HG02840 (cell line): ENCODE measurements at regions not wholly inside any gene's neighbourhood (a gene's known extent, or its start where the extent isn't known, plus 50 kb on each side); places are given as distances from the start of the nearest gene placed in this dataset.

Experiments used
- ATAC-seq: cut with Tn5 transposase; IDR thresholded peaks from one replicate; pipeline ENCODE4 v1.9.1; 2021; ENCODE audit warnings: mild to moderate bottlenecking, moderate library complexity, moderate number of reproducible peaks; ENCODE audit not compliant: unreplicated experiment, low FRiP score

- no peak for ATAC-seq
Observed at GRCh38 chr2:57107353-57107752, 923.6 kb downstream of the CCDC85A start.

GRCh38 chr2:57111531-57111930 is 927.7 kb downstream of the CCDC85A start:
- ATAC-seq, result no peak

DNA sequence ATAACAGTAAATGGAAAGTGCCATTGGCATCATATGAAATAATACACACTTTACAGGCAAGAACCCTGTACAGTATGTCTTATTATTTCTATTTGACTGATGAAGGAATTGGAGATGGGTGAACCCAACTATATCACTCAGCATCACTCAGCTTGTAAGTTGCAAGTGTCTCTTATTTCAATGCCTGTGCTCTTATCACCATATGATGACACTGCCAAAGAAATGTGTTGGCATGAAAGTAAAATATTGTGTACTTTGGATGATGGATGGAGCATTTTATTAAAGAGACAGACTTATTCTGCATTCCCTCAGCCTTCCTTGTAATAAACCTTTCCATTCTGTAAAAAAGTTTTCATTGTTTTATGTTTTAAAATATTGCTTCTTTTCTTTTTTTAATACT is 927.5 kb upstream of the VRK2 start:
- no peak for ATAC-seq

DNA sequence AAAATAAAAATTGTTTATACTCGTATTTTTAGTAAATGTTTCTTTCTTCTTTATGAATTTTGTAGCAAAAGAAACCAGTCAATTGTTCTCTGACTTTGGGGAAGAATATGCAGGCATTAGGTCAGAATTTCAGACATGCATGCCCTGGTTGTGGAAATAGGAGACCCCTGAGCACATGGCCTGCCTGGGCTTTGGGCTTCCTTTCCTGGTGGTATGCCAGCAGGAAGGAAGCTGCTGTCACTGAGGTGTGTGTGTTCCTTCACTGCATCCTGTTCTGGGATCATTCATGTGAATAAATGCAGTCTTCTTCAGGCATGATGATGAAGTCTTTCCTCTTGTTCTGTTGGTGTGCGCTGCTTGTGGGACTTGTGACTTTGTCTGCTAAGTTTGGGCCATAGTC is 920.2 kb upstream of the VRK2 start:
- no peak for ATAC-seq

DNA sequence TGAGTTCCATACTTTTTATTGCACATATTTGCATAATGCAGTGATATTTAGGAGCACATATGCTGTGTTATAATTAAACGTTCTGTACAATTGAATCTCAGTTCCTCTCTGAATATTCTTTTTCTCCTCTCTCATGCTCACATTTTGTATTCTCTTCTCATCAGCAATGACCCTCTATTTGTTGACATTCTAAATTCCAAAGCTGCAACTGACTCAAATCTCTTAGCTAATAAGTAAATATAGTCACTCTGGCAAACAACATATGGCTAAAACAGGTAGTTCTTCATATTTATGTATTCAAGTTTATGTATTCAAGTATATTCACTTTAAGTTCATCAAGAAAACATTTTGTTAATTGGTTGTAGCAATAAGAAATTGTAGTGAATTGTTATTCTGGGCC is 907.4 kb upstream of the VRK2 start:
- no peak for ATAC-seq

DNA sequence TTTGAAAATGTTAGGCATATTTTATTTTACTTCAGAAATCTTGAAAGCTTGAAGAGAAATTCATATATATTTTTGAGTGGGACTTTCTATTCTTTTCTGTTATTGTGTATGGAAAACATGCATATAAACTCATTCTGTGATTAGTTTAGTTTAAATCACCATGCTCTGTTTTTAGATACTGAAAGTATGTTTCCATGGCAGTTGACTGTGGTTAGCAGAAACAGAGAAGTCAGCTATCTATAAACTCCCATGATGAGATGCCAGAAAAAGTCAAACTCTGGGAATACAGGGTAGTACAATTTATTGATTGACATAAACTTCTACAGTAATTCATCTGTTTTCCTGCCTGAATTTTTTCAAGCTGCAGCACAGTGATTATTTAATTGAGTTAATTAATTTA is 905.3 kb upstream of the VRK2 start:
- ATAC-seq, result no peak

- ATAC-seq, result no peak
Observed at GRCh38 chr2:57146951-57147350, 899.7 kb upstream of the VRK2 start.

- no peak for ATAC-seq
Observed at GRCh38 chr2:57156231-57156924, 890.2 kb upstream of the VRK2 start.

DNA sequence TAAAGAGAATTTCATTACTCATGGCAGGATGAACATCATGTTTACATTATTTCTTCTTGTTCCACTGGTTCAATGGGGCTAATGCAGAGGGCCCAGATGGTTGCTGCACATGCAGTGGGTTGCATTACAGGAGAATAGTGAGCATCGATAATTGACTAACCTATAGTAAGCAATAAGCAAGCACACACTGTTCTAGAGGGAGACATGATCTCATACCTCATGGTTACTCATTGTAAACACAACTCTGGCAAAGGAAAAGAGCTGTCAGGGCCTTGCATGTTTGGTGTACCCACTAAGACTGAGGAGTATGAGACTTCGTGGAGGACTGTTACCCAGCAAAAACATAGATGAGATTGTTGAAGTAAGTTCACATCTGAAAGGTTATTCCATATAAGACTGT is 885.6 kb upstream of the VRK2 start:
- ATAC-seq, result no peak

- no peak for ATAC-seq
Observed at GRCh38 chr2:57177176-57177575, 869.4 kb upstream of the VRK2 start.

- ATAC-seq, result no peak
Observed at GRCh38 chr2:57180042-57180567, 866.5 kb upstream of the VRK2 start.

- ATAC-seq, result no peak
Observed at GRCh38 chr2:57180678-57181077, 865.9 kb upstream of the VRK2 start.

DNA sequence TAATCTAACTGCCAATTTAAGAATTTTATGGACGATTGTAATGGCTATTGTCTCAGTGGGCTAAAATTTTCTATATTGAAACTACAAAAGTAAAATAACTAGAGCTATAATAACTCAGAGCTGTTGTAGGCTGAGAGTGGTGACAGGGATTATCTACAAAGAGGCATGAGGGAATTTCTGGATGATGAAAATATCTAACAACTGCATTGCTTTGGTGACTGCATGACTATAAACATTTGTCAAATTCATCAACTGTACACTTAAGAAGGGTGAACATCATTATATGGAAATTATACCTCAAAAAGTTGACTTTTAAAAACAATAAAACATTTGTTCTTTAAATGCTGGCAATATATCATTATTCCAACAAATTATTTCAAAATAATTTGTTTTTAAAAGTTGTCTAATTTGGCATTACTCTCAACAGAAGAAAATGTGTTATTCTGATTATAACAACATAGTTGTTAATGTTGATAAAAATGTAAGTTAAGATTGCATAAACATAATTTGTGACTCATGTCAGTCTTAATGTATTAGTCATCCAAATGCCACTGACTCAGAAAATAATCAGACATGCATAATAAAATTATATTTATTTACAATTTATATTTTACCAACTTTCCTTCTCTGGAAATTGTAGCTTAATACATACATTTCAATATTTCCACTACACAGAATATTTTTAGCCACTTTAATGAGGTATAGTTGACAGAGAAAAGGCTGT is 865.1 kb upstream of the VRK2 start:
- no peak for ATAC-seq

DNA sequence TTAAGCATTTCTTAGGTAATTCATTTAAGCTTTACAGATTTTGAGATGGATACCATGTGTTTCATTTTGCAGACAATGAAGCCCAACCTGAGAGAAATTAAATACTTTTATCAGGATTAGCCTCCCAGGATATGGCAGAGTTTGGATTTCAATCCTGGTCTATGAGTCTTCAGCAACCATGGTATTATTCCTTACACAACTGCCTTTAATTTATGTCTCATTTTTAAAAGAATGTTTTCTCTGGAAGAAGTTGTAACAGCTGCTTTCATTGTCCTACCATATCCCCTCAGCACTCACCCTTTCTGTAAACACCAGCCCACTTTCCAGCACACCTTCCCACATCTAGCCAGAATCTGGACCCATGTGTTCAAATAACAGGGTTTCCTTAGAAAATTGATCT is 863.7 kb upstream of the VRK2 start:
- no peak for ATAC-seq

DNA sequence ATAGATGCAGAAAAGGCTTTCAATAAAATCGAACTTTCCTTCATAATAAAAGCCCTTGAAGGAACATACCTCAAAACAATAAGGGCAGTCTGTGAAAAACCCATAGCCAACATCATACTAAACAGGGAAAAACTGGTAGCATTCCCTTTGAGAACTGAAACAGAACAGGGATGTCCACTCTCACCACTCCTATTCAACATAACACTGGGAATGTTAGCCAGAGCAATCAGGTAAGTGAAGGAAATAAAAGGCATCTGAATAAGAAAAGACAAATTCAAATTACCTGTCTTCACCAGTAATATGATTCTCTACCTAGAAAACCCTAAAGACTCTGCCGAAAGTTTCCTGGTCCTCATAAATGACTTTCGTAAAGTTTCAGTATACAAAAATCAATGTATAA is 861.0 kb upstream of the VRK2 start:
- no peak for ATAC-seq

GRCh38 chr2:57190007-57190406 is 856.6 kb upstream of the VRK2 start:
- no peak for ATAC-seq

- no peak for ATAC-seq
Observed at GRCh38 chr2:57199663-57200062, 846.9 kb upstream of the VRK2 start.

GRCh38 chr2:57204364-57204763 is 842.2 kb upstream of the VRK2 start:
- ATAC-seq, result no peak

- ATAC-seq, result no peak
Observed at GRCh38 chr2:57205241-57205640, 841.4 kb upstream of the VRK2 start.

- ATAC-seq, result no peak
Observed at GRCh38 chr2:57207191-57207590, 839.4 kb upstream of the VRK2 start.

GRCh38 chr2:57209799-57210198 is 836.8 kb upstream of the VRK2 start:
- ATAC-seq, result no peak

- ATAC-seq, result no peak
Observed at GRCh38 chr2:57210855-57211254, 835.8 kb upstream of the VRK2 start.
